ENCODE measurements at regions not wholly inside any gene's neighbourhood (a gene's known extent, or its start where the extent isn't known, plus 50 kb on each side); places are given as distances from the start of the nearest gene placed in this dataset.

DNA sequence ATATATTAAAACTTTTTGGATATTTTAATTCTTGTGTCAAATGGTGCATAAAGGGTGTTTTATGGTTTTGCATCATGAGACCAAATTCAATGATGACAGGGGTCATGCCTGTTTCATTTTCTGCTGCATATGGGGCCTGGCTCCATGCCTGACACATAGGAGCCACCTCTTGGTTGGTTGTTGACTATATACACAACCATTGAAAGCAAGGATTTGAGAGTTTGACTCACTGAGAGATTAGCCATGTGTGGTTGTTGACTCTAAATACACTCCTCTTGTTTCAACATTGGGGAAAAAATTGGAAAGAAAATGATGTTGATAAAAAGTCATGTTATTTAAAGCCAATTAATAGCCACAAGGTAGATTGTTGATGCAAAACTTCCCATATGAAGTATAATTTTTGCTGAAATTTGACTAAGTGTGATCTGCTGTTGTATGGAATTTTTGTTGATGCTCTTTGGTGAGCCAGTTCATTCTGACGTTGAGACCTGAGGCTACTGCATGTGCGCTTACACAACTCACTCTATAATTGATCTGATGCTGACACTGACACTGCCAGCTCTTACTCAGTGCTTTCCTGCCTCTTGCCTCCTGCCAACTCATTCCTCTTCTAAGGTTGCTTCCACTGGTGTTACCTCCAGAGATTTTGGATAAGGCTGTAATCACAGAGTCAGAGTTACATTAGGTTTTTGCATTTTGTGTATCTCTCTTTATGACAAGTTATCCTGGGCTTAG, 446.2 kb upstream of the SLC14A2 start:
- H3K27me3 ChIP-seq (ENCODE audit: control insufficient read depth, insufficient read depth, low read length) = no peaks in the 10 kb centered on the region
- no peaks in the 10 kb centered on the region for H3K36me3 ChIP-seq (ENCODE audit: control insufficient read depth, insufficient read depth, low read length)
- no peak overlapping the region for H3K9ac ChIP-seq (ENCODE audit: low read depth, low read length)
- H3K4me3 ChIP-seq (ENCODE audit: low read depth, low read length) = no peak overlapping the region
- no peaks in the 10 kb centered on the region for H3K4me1 ChIP-seq (ENCODE audit: control insufficient read depth, insufficient read depth, low read length)
- H3K27ac ChIP-seq (ENCODE audit: low read depth, low read length) = no peak overlapping the region
- no peaks in the 10 kb centered on the region for H3K9me3 ChIP-seq (ENCODE audit: control insufficient read depth, insufficient read depth, low read length)

DNA sequence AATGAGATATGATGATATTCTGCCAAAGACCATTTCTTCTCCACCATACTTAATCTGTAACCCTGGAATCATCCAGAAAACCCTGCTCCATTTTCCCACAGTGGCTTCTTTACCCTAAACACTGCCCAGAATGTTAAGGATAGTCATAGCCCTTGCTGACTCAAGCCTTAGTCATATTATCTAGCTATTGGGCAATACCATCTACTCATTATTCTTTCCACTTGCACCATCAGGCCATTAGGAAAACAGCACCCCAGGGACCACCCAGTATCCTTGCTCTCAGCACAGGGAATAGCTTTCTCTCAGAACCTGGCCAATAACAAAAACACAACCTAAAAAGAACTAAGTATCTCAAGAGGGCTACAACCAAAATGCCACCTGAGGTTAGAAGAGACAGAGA, 445.7 kb upstream of the SLC14A2 start:
- H3K4me3 ChIP-seq (ENCODE audit: low read depth, low read length) = no peak overlapping the region

DNA sequence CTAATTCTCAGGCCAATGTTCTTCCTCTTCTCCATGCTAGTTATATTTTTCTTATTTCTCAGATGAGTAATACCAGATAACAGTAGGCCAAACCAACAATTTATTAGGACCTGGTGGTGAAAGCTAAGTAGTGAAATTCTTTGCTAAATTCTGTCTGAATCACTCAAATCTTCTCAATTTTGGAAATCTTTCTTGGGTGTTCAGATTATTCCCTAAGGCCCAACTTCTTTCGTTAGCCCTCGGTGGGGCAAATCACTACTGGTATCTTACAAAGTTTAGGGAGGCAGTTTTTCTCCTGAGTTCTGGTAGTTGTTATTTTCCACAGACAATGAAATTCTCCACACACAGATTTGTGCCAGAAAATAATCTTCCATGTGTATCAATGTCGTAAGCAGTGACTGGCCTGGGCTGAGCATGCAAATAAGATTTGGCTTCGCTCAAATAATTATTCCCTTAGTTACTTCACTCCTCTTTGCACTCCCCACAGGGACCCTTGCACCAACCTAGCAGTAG, 443.5 kb upstream of the SLC14A2 start:
- H3K27me3 ChIP-seq (ENCODE audit: control insufficient read depth, insufficient read depth, low read length) = no peaks in the 10 kb centered on the region
- H3K9ac ChIP-seq (ENCODE audit: low read depth, low read length) = no peak overlapping the region
- H3K4me1 ChIP-seq (ENCODE audit: control insufficient read depth, insufficient read depth, low read length) = no peaks in the 10 kb centered on the region
- H3K36me3 ChIP-seq (ENCODE audit: control insufficient read depth, insufficient read depth, low read length) = no peaks in the 10 kb centered on the region
- no peak overlapping the region for H3K27ac ChIP-seq (ENCODE audit: low read depth, low read length)
- H3K9me3 ChIP-seq (ENCODE audit: control insufficient read depth, insufficient read depth, low read length) = no peaks in the 10 kb centered on the region
- no peak overlapping the region for H3K4me3 ChIP-seq (ENCODE audit: low read depth, low read length)

More for the DNA sequence above, 445.7 kb upstream of the SLC14A2 start:
- no peaks in the 10 kb centered on the region for H3K4me1 ChIP-seq (ENCODE audit: control insufficient read depth, insufficient read depth, low read length)
- H3K9ac ChIP-seq (ENCODE audit: low read depth, low read length) = no peak overlapping the region
- no peaks in the 10 kb centered on the region for H3K36me3 ChIP-seq (ENCODE audit: control insufficient read depth, insufficient read depth, low read length)
- H3K9me3 ChIP-seq (ENCODE audit: control insufficient read depth, insufficient read depth, low read length) = no peaks in the 10 kb centered on the region
- H3K27me3 ChIP-seq (ENCODE audit: control insufficient read depth, insufficient read depth, low read length) = no peaks in the 10 kb centered on the region
- no peak overlapping the region for H3K27ac ChIP-seq (ENCODE audit: low read depth, low read length)

- Histone ChIP-seq H3K27ac (ENCODE audit: low read depth, low read length) (no peak overlapping the region), H3K4me3 (ENCODE audit: low read depth, low read length) (no peak overlapping the region), H3K9ac (ENCODE audit: low read depth, low read length) (no peak overlapping the region), H3K27me3 (ENCODE audit: control insufficient read depth, insufficient read depth, low read length) (no peaks in the 10 kb centered on the region), H3K36me3 (ENCODE audit: control insufficient read depth, insufficient read depth, low read length) (no peaks in the 10 kb centered on the region), H3K9me3 (ENCODE audit: control insufficient read depth, insufficient read depth, low read length) (no peaks in the 10 kb centered on the region), H3K4me1 (ENCODE audit: control insufficient read depth, insufficient read depth, low read length) (no peaks in the 10 kb centered on the region)
These were observed 441.9 kb upstream of the SLC14A2 start for GRCh38 chr18:45173327-45173726.

GRCh38 chr18:45173799-45174519, 441.3 kb upstream of the SLC14A2 start:
- Histone ChIP-seq H3K9me3 (ENCODE audit: control insufficient read depth, insufficient read depth, low read length) (no peaks in the 10 kb centered on the region), H3K27me3 (ENCODE audit: control insufficient read depth, insufficient read depth, low read length) (no peaks in the 10 kb centered on the region), H3K36me3 (ENCODE audit: control insufficient read depth, insufficient read depth, low read length) (no peaks in the 10 kb centered on the region), H3K9ac (ENCODE audit: low read depth, low read length) (no peak overlapping the region), H3K27ac (ENCODE audit: low read depth, low read length) (no peak overlapping the region), H3K4me1 (ENCODE audit: control insufficient read depth, insufficient read depth, low read length) (no peaks in the 10 kb centered on the region), H3K4me3 (ENCODE audit: low read depth, low read length) (no peak overlapping the region)

DNA sequence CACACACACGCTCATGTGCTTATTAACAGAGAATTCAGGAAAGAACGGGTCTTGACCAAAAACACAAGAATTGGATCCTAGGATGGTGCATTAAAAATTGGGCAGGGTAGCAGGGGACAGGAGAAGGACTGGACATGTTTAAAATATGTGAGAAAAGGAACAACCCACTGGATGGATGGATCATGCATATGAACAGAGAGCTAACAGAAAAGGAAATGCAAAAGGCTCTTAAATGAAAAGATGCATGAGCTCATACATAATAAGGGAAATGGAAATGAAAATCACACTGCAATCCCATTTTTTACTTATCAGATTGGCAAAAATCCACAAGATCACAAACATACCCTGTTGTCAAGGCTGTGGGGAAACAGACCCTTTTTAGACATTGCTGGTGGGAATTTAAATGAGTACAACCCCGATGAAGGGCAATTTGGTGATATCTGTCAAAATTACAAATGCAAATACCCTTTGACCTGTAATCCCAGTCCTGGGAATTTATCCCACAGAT, 440.6 kb upstream of the SLC14A2 start:
- Histone ChIP-seq H3K4me3 (ENCODE audit: low read depth, low read length) (no peak overlapping the region), H3K4me1 (ENCODE audit: control insufficient read depth, insufficient read depth, low read length) (no peaks in the 10 kb centered on the region), H3K27ac (ENCODE audit: low read depth, low read length) (no peak overlapping the region), H3K9ac (ENCODE audit: low read depth, low read length) (no peak overlapping the region), H3K36me3 (ENCODE audit: control insufficient read depth, insufficient read depth, low read length) (no peaks in the 10 kb centered on the region), H3K27me3 (ENCODE audit: control insufficient read depth, insufficient read depth, low read length) (no peaks in the 10 kb centered on the region), H3K9me3 (ENCODE audit: control insufficient read depth, insufficient read depth, low read length) (no peaks in the 10 kb centered on the region)

GRCh38 chr18:45175511-45175910, 439.8 kb upstream of the SLC14A2 start:
- Histone ChIP-seq H3K27me3 (ENCODE audit: control insufficient read depth, insufficient read depth, low read length) (no peaks in the 10 kb centered on the region), H3K36me3 (ENCODE audit: control insufficient read depth, insufficient read depth, low read length) (no peaks in the 10 kb centered on the region), H3K4me1 (ENCODE audit: control insufficient read depth, insufficient read depth, low read length) (no peaks in the 10 kb centered on the region), H3K9me3 (ENCODE audit: control insufficient read depth, insufficient read depth, low read length) (no peaks in the 10 kb centered on the region), H3K4me3 (ENCODE audit: low read depth, low read length) (no peak overlapping the region), H3K27ac (ENCODE audit: low read depth, low read length) (no peak overlapping the region), H3K9ac (ENCODE audit: low read depth, low read length) (no peak overlapping the region)

DNA sequence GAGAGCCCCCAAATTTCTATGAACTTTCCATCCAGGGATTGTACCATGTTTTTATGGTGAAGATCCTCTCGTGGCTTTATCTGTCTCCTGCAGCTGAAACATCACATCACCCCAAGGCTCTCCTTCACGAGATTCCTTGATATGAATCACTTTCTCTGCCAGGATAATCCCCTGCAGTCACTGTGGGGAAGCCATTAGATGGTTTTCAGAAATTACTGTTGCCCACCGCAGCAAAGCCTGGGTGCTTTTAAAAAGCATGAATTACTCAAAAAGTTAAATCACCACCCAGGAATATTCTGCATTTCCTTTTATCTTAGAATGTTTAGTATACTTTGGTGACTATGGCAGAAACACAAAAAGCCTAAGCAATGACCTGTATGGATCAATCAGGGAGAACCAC, 428.4 kb upstream of the SLC14A2 start:
- no peaks in the 10 kb centered on the region for H3K27me3 ChIP-seq (ENCODE audit: control insufficient read depth, insufficient read depth, low read length)
- no peaks in the 10 kb centered on the region for H3K36me3 ChIP-seq (ENCODE audit: control insufficient read depth, insufficient read depth, low read length)
- H3K9me3 ChIP-seq (ENCODE audit: control insufficient read depth, insufficient read depth, low read length) = no peaks in the 10 kb centered on the region
- no peaks in the 10 kb centered on the region for H3K4me1 ChIP-seq (ENCODE audit: control insufficient read depth, insufficient read depth, low read length)
- no peak overlapping the region for H3K4me3 ChIP-seq (ENCODE audit: low read depth, low read length)
- H3K9ac ChIP-seq (ENCODE audit: low read depth, low read length) = no peak overlapping the region
- H3K27ac ChIP-seq (ENCODE audit: low read depth, low read length) = no peak overlapping the region

DNA sequence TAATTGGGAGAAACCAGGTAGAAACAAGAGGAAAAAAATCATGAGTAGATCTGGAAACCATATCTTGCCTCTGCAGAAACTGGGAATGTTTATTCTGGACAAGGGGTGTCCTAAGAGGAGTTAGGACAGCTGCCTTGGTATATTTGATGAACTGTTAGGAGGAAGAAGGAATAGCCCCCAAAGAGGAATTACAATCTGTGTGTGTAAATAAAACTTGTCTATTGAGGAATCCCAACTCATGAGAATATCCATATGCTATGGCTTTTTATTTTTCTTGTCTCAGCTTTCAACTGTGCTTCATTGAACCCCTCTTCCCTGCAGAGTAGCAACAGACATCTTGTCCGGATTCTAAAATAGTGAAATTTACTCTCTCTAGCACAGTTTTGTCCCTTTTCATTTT, 423.5 kb upstream of the SLC14A2 start:
- H3K4me3 ChIP-seq (ENCODE audit: low read depth, low read length) = no peak overlapping the region
- H3K27me3 ChIP-seq (ENCODE audit: control insufficient read depth, insufficient read depth, low read length) = no peaks in the 10 kb centered on the region
- no peaks in the 10 kb centered on the region for H3K36me3 ChIP-seq (ENCODE audit: control insufficient read depth, insufficient read depth, low read length)
- H3K4me1 ChIP-seq (ENCODE audit: control insufficient read depth, insufficient read depth, low read length) = no peaks in the 10 kb centered on the region
- H3K9me3 ChIP-seq (ENCODE audit: control insufficient read depth, insufficient read depth, low read length) = no peaks in the 10 kb centered on the region
- no peak overlapping the region for H3K27ac ChIP-seq (ENCODE audit: low read depth, low read length)
- no peak overlapping the region for H3K9ac ChIP-seq (ENCODE audit: low read depth, low read length)

DNA sequence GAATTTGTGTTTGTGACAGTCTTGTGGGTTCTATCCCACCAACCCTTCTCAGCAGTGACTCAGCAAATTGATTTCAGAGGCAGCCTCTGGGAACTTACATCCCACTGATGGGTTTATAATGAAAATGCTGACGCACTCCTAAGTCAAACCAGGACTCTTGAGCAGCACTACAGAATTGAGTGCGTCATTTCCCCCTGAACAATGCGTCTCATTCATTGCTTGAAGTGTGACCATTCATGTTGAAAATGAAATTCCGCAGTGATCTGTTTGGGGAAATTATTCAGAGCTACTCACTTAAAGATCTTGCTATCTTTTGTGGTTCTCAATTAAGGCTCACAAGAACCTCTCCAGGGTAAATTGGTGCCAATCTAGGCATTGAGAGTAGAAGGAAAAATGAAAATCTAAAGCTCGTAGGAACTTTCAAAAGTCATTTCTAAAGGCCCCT, 417.7 kb upstream of the SLC14A2 start:
- Histone ChIP-seq H3K4me1 (ENCODE audit: control insufficient read depth, insufficient read depth, low read length) (no peaks in the 10 kb centered on the region), H3K27me3 (ENCODE audit: control insufficient read depth, insufficient read depth, low read length) (no peaks in the 10 kb centered on the region), H3K36me3 (ENCODE audit: control insufficient read depth, insufficient read depth, low read length) (no peaks in the 10 kb centered on the region), H3K27ac (ENCODE audit: low read depth, low read length) (no peak overlapping the region), H3K9me3 (ENCODE audit: control insufficient read depth, insufficient read depth, low read length) (no peaks in the 10 kb centered on the region), H3K9ac (ENCODE audit: low read depth, low read length) (no peak overlapping the region), H3K4me3 (ENCODE audit: low read depth, low read length) (no peak overlapping the region)

GRCh38 chr18:45198526-45198925, 416.8 kb upstream of the SLC14A2 start:
- H3K9ac ChIP-seq (ENCODE audit: low read depth, low read length) = no peak overlapping the region

More at GRCh38 chr18:45198526-45198925, 416.8 kb upstream of the SLC14A2 start:
- Histone ChIP-seq H3K27me3 (ENCODE audit: control insufficient read depth, insufficient read depth, low read length) (no peaks in the 10 kb centered on the region), H3K36me3 (ENCODE audit: control insufficient read depth, insufficient read depth, low read length) (no peaks in the 10 kb centered on the region), H3K4me3 (ENCODE audit: low read depth, low read length) (no peak overlapping the region), H3K27ac (ENCODE audit: low read depth, low read length) (no peak overlapping the region), H3K4me1 (ENCODE audit: control insufficient read depth, insufficient read depth, low read length) (no peaks in the 10 kb centered on the region), H3K9me3 (ENCODE audit: control insufficient read depth, insufficient read depth, low read length) (no peaks in the 10 kb centered on the region)
